Hindlimb muscle (tissue), 1 donor: ENCODE measurements at regions not wholly inside any gene's neighbourhood (a gene's known extent, or its start where the extent isn't known, plus 50 kb on each side); places are given as distances from the start of the nearest gene placed in this dataset.
"Not testable (repeated sequence)": the region's sequence is repeated elsewhere in the genome, so short reads cannot be mapped to it uniquely, and the experiment has no call there.

Experiments used
- DNase-seq: peaks from one replicate; pipeline ENCODE4 v3.0.0-alpha.2; 2013

DNA sequence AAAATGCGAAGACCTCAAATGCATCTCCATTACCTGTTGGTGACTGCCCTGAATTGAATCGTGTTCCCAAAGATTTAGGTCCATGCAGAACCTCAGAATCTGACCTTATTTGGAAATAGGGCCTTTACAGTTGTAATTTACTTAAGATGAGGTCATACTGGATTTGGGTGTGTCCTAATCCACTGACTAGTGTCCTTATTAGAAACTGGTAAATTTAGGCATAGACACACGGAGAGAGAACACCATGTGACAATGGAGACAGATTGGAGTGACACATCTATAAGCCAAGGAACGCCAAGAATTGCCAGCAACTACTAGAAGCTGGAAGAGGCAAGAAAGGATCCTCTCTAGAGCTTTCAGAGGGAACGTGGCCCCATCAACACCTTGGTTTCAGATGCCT, 203.1 kb downstream of the SMAD2 start:
- no peak for DNase-seq

DNA sequence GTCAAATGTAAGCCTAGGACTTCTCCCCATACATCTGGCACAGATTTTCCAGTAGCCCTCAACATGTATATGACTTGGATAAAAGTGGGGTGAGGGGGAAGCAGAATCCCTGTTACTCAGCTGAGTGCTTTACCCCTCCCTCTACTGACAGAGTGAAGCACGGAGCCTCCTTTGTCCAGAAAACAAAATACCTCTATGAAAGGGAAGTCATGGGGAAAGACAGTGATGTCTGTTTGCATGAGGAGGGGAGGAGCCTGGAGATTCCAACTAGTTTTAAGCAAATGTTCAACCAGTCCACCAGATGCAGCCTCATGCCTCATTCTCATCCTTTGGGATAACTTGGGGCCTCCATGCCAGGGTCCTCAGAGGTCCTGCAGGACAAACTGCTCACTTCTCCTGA, 203.9 kb downstream of the SMAD2 start:
- DNase-seq: no peak

DNA sequence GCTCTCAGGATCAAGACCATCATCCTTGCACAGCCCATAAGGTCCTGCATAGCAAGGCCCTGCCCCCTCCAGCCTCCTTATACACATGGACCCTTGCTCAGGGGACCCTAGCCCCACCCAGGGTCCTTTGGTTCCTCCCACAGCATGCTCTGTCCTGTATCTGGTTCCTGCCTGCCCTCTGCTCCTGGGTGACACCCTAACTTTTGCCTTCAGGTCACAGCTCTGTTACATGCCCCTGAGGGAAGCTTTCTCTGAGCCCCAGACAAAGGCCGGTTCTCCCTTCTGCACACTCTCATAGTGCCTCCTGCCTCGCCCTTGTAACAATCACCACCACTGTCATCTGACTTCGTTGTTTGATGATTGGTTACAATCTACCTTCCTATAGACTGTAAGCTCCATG, 204.8 kb downstream of the SMAD2 start:
- DNase-seq: no peak

DNA sequence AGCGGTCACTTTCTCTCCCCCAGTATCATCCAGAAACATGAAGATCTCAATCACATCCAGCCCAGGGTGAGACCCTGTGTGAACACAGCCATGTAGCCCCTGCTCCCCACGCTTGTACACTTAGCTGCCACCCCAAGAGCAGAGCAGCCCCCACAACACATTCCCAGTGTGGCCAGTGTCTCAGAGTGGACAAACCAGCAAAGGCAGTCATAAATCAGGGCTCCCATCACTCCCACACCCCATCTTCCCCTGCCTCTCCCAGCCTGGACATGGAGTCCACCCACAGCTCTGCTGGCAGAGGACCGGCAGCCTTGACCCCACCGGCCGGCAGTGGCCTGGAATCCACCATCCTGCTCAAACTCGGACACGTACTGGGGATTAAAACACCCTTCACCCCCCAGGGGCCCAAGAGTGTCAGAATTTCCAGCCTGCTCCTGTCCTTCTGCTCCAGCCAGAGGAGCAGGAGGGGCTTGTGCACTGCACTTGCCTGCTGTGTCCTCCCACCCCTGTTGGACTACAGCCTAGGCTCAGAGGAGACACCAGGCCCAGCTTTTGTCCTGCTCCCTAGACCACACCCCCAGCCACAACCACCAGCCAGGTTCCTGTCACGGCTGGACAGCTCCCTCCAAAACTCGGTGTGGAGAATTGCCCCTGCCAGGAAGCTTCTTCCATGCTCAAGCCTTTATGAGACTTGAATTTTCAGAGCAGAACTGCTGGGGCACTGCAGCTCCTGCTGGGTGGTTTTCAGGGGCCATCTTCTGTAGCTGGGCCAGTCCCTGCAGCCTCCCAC, 206.1 kb downstream of the SMAD2 start:
- no peak for DNase-seq

DNA sequence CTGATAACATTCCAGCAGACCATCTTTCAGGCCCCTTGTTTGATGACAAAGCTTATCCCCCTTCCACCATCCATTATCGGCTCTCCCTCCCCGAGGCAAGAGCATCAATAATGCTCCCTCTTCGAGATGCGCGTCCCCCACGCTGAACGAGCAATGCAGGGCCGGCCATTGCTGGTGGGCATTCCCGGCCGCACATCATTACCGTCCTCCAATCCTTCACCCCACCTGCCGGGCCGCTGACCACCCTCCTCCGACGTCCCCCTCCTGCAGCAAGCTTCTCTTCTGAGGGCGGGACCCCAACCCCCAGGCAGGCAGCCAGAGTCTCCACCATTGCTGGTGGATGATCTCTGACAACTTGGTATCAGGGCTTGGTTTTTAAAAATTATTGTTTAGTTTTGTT, 208.6 kb downstream of the SMAD2 start:
- no peak for DNase-seq

DNA sequence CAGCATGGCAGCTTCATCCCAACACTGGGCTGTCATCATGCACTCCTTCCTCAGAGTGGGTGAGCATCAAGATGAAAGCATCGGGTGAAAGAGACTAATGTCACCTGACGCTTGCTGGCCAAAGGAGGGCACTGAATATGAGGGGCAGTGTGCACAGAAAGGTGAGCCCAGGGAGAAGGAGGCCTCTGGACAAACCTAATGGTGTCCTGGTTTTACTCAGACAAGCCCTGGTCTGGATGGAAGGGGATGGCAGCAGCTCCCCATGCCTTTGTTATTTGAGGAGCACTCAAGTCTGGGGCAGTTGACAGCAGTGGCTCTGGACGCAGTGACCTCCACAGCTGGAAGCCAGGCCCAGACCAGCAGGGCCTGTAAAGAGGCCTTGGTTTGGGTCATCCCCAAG, 209.7 kb downstream of the SMAD2 start:
- DNase-seq: no peak

DNA sequence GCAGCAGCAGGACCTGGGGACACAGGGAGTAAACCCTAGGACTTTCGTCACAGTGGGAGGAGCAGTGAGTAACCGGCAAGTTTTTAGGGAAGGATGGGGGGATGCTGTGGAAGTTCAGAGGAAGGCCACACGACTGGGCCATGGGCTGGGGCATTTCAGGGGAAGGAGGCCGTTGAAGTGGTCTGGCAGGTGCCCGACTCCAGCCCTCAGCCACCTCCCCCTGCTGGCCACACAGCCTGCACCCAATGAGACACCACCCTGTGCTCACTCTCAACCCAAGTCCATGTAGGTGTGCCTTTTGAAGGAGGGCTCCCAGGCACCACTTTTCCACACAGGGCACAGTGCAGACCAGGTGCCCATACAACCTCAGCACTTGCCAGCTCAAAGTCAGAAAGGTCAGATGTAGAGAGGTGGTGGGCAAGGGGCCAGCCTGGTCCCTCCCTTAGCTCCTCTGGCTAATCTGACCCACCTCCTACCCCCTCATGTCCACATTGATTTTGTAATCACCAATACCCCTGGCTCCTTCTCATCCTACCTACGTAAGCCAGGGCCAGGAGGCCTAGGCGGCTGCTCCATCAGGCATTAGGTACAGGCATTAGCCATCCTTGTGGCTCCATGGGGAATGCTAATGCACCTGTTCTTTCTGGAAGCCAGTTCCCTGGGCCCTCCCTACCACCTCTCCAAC, 211.2 kb downstream of the SMAD2 start:
- DNase-seq: no peak

DNA sequence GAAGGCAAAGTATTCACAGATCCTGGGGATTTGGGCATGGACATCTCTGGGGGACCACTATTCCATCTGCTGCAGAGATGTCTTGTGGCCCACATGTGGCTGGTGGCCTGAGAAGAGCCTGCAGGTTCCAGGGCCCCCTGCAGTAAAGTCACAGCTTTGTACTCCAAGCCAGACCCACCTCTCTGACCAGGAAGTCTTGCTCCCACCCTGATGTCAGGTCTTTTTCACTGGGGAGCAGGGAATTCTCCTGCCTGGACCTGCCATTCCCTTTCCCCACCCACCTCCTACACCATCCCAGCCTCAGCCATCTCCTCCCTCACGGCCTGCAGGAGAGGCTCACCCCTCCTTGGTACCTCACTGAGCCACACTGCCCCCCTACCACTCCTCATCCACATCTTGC, 211.8 kb downstream of the SMAD2 start:
- DNase-seq: no peak

DNA sequence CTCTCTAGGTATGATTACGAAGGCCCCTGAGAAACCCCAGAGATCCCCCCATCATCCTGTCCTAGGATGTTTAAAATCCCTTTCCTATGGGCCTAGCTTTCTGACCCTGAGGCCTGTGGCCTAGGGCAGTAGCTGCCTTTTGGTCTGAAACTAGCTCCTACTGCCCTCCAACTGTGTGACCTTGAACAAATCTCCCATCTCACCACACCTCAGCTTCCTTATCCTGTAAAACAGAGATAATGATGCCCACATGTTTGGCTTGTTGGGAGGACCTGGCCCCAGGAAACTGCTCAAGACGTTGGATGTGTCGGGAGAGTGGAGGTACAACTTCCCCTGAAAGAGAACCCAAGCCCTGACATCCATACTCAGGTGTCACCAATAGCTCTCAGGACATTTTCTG, 213.2 kb downstream of the SMAD2 start:
- no peak for DNase-seq

DNA sequence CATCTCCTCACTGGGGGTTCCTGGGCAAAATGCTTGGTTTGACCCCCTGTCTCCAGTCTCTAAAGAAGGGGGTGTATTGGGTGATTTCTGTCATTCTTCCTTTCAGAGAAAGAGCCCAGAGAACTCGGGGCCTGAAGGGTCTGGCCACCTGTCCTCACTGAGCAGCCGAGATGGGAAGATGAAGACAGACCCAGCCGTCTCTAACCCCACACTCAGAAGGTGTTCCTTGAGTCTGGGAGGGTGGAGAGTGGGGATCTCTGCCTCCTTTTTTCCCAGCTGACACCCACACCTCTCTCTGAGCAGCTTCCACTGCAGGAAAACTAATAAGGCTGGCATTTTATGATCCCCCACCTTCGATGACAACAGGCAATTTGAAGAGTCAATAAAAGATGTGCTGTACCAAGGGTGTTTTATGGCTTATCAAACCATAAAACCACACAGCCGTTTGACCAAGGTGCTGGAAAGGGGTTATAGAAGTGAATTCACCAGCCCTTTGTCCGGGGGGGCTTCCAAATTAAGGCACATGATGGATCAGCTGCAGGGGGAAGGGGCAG, 213.8 kb downstream of the SMAD2 start:
- DNase-seq: no peak

DNA sequence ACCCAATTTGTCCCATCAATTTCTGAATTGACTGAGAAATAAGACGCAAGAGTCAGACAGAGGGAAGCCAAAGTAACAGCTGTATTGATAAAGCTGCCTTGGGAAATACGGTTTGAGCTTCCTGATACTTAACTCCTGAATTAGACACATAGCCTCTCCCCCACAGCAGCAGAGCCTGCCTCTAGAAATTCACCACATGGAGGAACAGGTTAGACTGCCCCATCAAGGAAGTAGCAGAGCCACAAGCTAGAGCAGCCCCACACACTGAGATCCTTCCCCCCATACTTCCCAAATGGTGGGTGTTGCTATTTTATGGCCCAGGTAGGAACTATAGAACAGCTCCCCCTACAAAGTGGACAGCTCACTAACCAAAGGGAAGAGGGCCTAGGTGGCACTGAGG, 220.0 kb downstream of the SMAD2 start:
- DNase-seq: no peak

DNA sequence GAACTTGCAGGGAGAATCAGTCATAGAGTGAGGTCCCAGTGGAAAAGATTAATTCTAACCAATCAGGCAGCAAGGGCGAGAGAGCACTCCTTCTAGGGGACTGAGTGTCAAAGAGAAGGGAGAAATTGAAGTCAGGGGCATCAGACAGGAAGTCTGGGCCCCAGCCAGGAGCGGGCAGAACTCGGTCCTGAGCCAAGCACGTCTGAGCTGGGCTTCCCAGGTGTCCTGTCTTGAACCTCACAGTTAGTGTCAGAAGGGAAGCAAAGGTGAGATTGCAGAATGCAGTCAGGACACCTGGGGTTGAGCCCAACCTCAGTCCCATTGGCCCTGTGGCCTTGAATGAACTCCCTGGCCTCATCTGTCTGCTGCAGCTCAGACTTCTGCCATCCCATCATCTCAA, 220.9 kb downstream of the SMAD2 start:
- DNase-seq: no peak

DNA sequence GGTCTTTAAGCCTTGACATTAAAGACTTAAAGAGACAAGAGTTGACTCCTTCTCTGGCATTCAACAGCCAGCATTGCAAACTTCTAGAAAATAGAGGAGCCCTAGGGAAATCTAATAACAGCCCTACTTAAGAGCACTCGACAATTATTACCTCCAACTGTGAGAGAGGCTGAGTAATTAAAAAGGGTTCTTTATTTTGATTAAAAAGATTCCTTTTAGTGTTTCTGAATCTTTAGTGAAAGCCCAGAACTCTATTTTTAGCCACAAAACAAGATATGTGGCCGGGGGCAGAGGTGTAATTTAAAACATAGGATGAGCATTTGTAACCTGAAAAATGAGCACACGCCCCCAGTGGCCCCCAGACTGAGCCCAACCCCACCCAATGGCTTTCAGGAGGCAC, 222.3 kb downstream of the SMAD2 start:
- no peak for DNase-seq

DNA sequence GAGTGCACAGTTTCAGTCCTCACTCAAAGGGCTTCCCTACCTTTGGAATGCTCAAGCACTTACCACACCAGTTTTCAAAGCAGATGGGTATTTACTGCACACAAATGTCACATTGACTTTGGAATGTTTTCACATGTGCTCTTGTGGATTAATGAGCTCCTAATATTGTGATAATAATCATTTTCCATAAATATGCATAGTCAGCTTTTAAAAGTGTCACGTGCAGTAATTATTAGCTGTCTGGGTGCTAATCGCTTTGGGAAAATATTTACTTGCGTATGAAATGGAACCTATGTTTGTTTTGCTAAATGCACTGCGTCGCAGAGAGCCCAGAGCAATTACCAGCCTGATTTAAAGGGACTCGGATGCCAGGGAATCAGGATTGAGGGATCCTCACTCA, 229.3 kb downstream of the SMAD2 start:
- DNase-seq: no peak

DNA sequence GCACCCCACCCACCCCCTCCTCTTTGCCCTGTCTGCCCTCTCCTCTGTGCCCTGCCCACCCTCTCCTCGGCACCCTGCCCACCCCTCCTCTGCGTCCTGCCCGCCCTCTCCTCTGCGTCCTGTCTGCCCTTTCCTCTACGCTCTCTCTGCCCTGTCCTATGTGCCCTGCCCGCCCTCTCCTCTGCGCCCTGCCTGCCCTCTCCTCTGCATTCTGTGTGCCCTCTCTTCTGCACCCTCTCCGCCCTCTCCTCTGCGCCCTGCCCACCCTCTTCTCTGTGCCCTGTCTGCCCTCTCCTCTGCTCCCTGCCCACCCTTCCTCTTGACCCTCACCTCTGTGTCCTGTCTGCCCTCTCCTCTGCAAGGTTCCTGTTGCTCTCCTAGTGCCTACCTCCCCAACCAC, 233.6 kb downstream of the SMAD2 start:
- DNase-seq: no peak

DNA sequence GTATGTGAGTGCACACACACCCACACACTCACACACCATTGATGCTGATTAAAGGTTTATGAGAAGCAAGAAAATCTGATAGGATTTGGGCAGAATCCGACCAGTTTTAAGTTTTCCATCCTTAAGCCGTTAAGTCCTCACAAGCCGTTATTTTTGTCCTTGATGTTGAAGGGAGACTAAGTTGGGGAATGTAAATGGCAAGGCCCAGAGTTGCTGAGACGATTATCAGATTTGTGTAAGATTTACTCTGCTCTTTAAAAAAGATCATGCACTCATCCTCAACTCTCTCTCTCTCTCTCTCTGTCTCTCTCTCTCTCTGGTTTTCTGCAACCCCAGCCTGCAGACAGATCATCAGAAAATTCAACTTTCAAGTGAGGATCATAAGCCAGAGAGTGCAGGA, 238.8 kb downstream of the SMAD2 start:
- no peak for DNase-seq

DNA sequence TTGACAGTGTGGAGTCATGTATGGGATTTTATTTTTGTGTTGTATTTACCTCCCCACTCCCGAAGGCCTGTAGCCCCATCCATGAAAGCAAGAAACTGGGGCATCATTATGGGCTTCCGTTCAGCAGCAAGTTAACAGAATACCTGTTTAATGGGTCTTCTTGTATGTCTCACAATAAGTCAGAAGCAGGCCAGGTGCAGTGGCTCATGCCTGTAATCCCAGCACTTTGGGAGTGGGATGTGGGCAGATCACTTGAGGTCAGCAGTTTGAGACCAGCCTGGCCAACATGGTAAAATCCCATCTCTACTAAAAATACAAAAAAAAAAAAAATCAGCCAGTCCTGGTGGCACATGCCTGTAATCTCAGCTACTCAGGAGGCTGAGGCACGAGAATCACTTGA, 239.7 kb downstream of the SMAD2 start:
- DNase-seq: not testable (repeated sequence)

DNA sequence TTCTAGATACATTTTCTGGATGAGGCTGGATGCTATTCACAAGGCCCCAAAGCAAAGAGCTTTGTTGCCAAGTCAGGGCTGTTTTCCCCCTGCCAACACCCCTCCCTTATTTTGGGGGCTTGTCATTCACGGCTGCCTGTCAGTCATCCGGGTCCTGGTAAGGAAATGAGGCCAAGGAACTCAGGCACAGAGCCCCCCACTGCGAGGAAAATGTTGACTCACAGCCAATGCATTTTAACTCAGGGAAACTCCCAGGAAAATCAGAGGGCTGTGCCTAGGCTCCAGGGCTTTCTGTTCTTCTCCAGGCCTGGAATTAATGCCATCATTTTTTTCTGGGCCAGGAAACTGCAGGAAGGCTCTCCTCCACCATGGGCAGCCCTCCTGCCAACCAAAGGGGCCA, 241.1 kb downstream of the SMAD2 start:
- no peak for DNase-seq

DNA sequence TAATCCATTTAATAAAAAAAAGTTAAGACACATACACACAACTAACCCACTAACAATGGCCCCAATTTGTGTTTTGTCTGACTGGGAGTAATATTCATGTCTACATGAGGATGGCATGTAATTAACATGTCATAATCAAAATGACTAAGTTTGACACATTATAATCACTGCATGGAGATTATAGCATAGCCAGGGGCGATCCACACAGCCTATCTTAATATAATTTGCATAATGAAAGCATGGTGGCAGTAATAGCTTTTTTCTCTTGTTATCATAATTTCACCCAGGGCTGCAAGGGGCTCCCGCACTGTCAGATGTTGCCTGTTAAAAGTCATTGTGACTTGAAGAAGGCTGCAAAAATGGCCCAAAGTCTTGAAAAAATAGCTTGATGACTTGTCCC, 243.7 kb downstream of the SMAD2 start:
- DNase-seq: no peak

DNA sequence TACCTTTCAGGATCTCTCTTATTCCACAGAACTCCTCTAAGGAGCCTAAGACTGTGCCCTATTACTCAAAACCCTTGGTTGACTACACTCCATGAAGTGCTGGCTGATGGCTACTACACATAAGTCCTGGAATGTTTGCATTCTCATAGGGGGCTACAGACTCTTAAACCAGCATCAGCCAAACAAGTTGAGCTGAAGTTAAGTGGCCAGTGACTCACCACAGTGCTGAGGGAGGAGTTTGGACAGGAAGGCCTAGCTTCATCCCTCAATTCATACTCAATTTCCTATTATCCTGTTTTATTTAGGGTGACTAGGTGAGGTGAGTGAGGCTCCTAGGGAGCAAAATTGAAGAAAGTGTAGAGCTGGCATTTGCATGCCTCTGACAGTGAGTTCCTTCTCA, 246.7 kb downstream of the SMAD2 start:
- DNase-seq: no peak

DNA sequence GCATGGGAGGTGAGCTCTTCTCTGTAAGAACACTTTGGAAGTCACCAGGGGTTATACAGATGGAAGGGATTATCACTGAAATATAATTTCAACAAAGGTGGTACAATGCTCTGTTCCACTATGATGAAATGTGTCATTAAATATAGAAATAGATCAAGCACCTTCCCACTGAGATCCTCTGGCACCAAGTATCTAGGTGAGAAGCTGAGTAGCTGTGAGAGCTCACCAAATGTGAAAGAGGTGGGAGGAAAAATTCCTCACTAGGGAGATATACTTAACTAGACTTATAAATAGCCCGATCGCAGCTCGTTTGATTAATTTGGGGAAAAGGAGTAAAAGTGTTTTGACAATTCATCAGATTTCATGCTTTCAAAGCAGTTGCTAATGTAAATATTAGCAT, 247.6 kb downstream of the SMAD2 start:
- DNase-seq: no peak

DNA sequence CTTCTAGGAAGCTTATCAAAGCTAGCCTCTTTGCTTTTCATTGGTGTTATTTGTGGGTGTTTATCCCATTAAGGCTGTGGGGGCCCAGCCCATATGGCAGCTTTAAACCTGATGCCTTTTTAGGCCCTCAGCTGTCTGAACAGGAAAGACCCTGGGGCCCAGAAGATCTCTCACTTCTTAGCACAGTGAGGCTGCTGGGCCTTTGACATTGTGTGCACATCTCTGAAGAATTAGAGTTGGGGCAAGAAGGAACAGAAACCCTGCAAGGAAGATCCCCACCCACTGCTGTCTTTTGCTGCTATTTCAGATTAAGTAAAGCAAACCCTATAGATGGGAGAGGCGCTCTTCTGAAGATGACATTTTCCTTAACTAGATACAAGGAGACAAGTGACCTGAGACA, 250.0 kb downstream of the SMAD2 start:
- no peak for DNase-seq

DNA sequence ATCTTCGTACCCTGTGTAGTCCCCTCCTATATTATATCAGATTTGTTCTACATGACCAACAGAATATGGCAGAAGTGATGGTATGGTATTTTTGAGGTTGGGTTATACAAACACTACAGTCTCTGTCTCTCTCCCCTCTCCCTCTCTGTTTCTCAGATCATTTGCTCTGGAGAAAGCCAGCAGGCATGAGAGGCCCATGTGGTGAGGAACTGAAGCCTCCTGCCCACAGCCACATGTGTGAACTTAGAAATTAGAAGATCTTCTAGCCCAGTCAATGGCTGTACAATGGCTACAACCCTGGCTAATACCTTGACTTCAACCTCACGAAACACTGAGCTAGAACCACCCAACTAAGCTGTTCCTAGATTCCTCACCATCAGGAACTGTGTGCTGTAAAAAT, 250.6 kb downstream of the SMAD2 start:
- DNase-seq: no peak

DNA sequence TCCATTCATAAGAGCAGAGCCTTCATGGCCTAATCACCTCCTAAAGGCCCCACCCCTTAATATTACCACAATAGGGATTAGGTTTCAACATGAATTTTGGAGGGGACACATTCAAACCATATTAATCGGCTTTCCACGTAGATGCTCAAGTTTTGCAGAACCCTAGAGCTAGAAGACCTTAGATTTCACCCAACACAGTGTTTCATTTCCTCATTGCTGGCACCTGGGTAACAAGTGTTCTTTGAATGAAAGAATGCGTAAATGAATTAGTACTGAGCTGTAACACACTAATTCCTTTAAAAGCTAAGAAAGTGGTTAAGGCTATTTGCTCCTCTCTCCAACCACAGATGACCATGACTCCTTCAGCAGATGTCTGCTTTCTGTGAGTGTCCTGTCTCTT, 252.5 kb downstream of the SMAD2 start:
- no peak for DNase-seq
